ENCODE measurements at regions not wholly inside any gene's neighbourhood (a gene's known extent, or its start where the extent isn't known, plus 50 kb on each side); places are given as distances from the start of the nearest gene placed in this dataset.
"Not testable (repeated sequence)": the region's sequence is repeated elsewhere in the genome, so short reads cannot be mapped to it uniquely, and the experiment has no call there.

GRCh38 chr6:9039258-9039657 is 603.9 kb upstream of the SLC35B3 start:
- TF ChIP-seq CTCF (IDR thresholded peaks at IDR 0.05) = no peak
- Histone ChIP-seq H3K4me3 (no peak overlapping the region), H3K27me3 (ENCODE audit: low read depth) (no peaks in the 10 kb centered on the region), H3K27ac (no peak overlapping the region), H3K36me3 (no peaks in the 10 kb centered on the region), H3K9me3 (no peaks in the 10 kb centered on the region), H3K4me1 (no peaks in the 10 kb centered on the region)
- no peak for DNase-seq
- no peak for ATAC-seq
- intact Hi-C loops (cut with DNase I) = no loop called here

GRCh38 chr6:9028086-9028485 is 592.7 kb upstream of the SLC35B3 start:
- DNase-seq = no peak
- peaks cover 9% of the 10 kb centered on the region for H3K9me3 ChIP-seq
- TF ChIP-seq CTCF (IDR thresholded peaks at IDR 0.05) = no peak
- H3K27ac ChIP-seq = no peak overlapping the region
- H3K4me3 ChIP-seq = no peak overlapping the region
- no peaks in the 10 kb centered on the region for H3K27me3 ChIP-seq (ENCODE audit: low read depth)
- intact Hi-C loops (cut with DNase I) = no loop called here
- H3K4me1 ChIP-seq = no peaks in the 10 kb centered on the region
- H3K36me3 ChIP-seq = no peaks in the 10 kb centered on the region
- no peak for ATAC-seq

GRCh38 chr6:9025796-9026394 is 590.5 kb upstream of the SLC35B3 start:
- Histone ChIP-seq H3K27me3 (ENCODE audit: low read depth) (no peaks in the 10 kb centered on the region), H3K27ac (no peak overlapping the region), H3K36me3 (no peaks in the 10 kb centered on the region), H3K4me3 (no peak overlapping the region), H3K9me3 (peaks cover 9% of the 10 kb centered on the region), H3K4me1 (no peaks in the 10 kb centered on the region)
- DNase-seq (no peak), ATAC-seq (no peak)
- intact Hi-C loops (cut with DNase I) = no loop called here
- TF ChIP-seq CTCF (IDR thresholded peaks at IDR 0.05) = no peak

DNA sequence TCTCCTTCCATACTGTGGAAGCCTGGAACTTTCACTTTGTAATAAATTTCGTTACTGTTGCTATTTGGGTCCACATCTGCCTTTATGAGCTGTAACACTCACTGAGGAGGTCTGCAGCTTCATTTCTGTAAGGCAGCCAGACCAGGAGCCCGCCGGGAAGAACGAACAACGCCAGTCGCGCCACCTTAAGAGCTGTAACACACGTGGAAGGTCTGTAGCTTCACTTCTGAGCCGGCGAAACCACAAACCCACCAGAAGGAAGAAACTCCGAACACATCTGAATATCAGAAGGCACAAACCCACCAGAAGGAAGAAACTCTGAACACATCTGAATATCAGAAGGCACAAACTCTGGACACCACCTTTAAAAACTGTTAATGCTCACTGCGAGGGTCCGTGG is 589.9 kb upstream of the SLC35B3 start:
- TF ChIP-seq CTCF (IDR thresholded peaks at IDR 0.05) = no peak
- intact Hi-C loops (cut with DNase I) = no loop called here
- peaks cover 8% of the 10 kb centered on the region for H3K9me3 ChIP-seq
- H3K36me3 ChIP-seq = no peaks in the 10 kb centered on the region
- no peak for DNase-seq
- no peaks in the 10 kb centered on the region for H3K27me3 ChIP-seq (ENCODE audit: low read depth)
- no peak overlapping the region for H3K4me3 ChIP-seq
- no peaks in the 10 kb centered on the region for H3K4me1 ChIP-seq
- H3K27ac ChIP-seq = no peak overlapping the region
- no peak for ATAC-seq

DNA sequence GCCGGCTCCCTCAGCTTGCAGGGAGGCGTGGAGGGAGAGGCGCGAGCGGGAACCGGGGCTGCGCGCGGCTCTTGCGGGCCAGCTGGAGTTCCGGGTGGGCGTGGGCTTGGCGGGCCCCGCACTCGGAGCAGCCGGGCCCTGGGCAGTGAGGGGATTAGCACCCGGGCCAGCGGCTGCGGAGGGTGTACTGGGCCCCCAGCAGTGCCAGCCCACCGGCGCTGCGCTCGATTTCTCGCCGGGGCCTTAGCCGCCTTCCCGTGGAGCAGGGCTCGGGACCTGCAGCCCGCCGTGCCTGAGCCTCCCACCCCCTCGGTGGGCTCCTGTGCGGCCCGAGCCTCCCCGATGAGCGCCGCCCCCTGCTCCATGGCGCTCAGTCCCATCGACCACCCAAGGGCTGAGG is 588.9 kb upstream of the SLC35B3 start:
- H3K9me3 ChIP-seq; DNase-seq; H3K27ac ChIP-seq; H3K27me3 ChIP-seq (ENCODE audit: low read depth); H3K4me1 ChIP-seq; H3K36me3 ChIP-seq; ATAC-seq; H3K4me3 ChIP-seq; intact Hi-C loops (cut with DNase I): not testable (repeated sequence)

DNA sequence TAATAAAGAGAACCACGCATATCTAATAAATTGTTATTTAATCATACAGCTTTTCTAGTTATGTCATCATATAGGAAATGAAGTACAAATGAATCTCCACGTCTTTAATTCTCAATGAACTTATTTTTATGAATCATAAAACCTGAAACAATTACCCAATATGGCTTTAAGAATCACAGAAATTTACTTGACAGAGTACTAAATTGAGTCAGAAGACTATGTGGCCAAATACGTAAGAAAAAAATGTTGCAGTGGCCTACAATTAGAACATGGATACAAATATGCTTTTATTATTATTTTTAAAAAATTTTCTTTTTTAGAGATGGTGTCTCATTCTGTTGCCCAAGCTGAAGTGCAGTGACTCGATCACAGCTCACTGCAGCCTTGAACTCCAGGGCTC is 584.7 kb upstream of the SLC35B3 start:
- no peaks in the 10 kb centered on the region for H3K27me3 ChIP-seq (ENCODE audit: low read depth)
- ATAC-seq (no peak), DNase-seq (no peak)
- H3K36me3 ChIP-seq = no peaks in the 10 kb centered on the region
- no peaks in the 10 kb centered on the region for H3K4me1 ChIP-seq
- H3K27ac ChIP-seq = no peak overlapping the region
- no peaks in the 10 kb centered on the region for H3K9me3 ChIP-seq
- intact Hi-C loops (cut with DNase I) = no loop called here
- TF ChIP-seq CTCF (IDR thresholded peaks at IDR 0.05) = no peak
- no peak overlapping the region for H3K4me3 ChIP-seq

Measured in lower lobe of right lung (tissue), 2 donors.